GM18505 (cell line): ENCODE measurements at regions not wholly inside any gene's neighbourhood (a gene's known extent, or its start where the extent isn't known, plus 50 kb on each side); places are given as distances from the start of the nearest gene placed in this dataset.

Source experiments
- ATAC-seq: cut with Tn5 transposase; IDR thresholded peaks from one replicate; pipeline ENCODE4 v1.9.1; 2021; ENCODE audit not compliant: unreplicated experiment
- POLR2A ChIP-seq: IDR thresholded peaks from 4 replicates; pipeline ENCODE4 v1.6.1; 2011; ENCODE audit warnings: borderline replicate concordance; ENCODE audit not compliant: insufficient read depth, insufficient read length; ENCODE audit errors: extremely low read depth

DNA sequence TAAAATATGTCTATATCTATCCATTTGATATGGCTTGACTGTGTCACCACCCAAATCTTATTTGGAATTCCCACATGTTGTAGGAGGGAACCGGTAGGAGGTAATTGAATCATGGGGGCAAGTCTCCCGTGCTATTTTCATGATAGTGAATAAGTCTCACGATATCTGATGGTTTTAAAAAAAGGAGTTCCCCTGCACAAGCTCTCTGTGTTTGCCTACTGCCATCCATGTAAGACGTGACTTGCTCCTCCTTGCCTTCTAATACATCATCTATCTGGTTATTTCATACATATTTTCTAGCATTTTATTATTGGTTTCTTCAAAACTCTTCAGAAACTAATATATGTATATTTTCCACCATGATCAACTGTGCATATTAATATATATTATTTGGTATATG is 57.3 kb upstream of the AMZ2 start:
- no peak for ATAC-seq
- no peak for TF ChIP-seq POLR2A

GRCh38 chr17:68195667-68196393 is 52.0 kb upstream of the AMZ2 start:
- no peak for ATAC-seq
- no peak for TF ChIP-seq POLR2A

GRCh38 chr17:68196394-68197090 is 51.3 kb upstream of the AMZ2 start:
- no peak for TF ChIP-seq POLR2A
- no peak for ATAC-seq

- ATAC-seq: no peak
- no peak for TF ChIP-seq POLR2A
Measured at GRCh38 chr17:68197091-68197996, 50.5 kb upstream of the AMZ2 start.

GRCh38 chr17:68197997-68198930 is 49.6 kb upstream of the AMZ2 start:
- TF ChIP-seq POLR2A: no peak
- ATAC-seq: no peak
